RPMI8226 (cell line): ENCODE measurements at regions not wholly inside any gene's neighbourhood (a gene's known extent, or its start where the extent isn't known, plus 50 kb on each side); places are given as distances from the start of the nearest gene placed in this dataset.
"Not testable (repeated sequence)": the region's sequence is repeated elsewhere in the genome, so short reads cannot be mapped to it uniquely, and the experiment has no call there.

Experiments used
- DNase-seq: peaks from one replicate; pipeline ENCODE4 v3.0.0-alpha.2; 2015

GRCh38 chr14:86305058-86305457 is 775.1 kb downstream of the FLRT2 start:
- DNase-seq = no peak

- peak; percentile 64 for DNase-seq
These were observed 770.0 kb downstream of the FLRT2 start for GRCh38 chr14:86299994-86300393.

- DNase-seq = no peak
These were observed 766.2 kb downstream of the FLRT2 start for GRCh38 chr14:86296173-86296572.

GRCh38 chr14:86288336-86288735 is 758.4 kb downstream of the FLRT2 start:
- no peak for DNase-seq

GRCh38 chr14:86279405-86279804 is 749.5 kb downstream of the FLRT2 start:
- DNase-seq = no peak

- no peak for DNase-seq
These were observed 728.0 kb downstream of the FLRT2 start for GRCh38 chr14:86257973-86258372.

GRCh38 chr14:86243158-86243557 is 713.2 kb downstream of the FLRT2 start:
- DNase-seq = peak; percentile 51

GRCh38 chr14:86237733-86238132 is 707.8 kb downstream of the FLRT2 start:
- DNase-seq = peak; percentile 43

- DNase-seq = no peak
These were observed 691.8 kb downstream of the FLRT2 start for GRCh38 chr14:86221755-86222154.

GRCh38 chr14:86221000-86221399 is 691.1 kb downstream of the FLRT2 start:
- DNase-seq = peak; percentile 14

GRCh38 chr14:86217523-86217922 is 687.6 kb downstream of the FLRT2 start:
- DNase-seq = no peak

- peak; percentile 33 for DNase-seq
These were observed 673.9 kb downstream of the FLRT2 start for GRCh38 chr14:86203843-86204242.

GRCh38 chr14:86196471-86196870 is 666.5 kb downstream of the FLRT2 start:
- peak; percentile 73 for DNase-seq

- no peak for DNase-seq
These were observed 663.8 kb downstream of the FLRT2 start for GRCh38 chr14:86193756-86194155.

GRCh38 chr14:86179980-86180379 is 650.0 kb downstream of the FLRT2 start:
- DNase-seq = no peak

- no peak for DNase-seq
These were observed 638.4 kb downstream of the FLRT2 start for GRCh38 chr14:86168371-86168770.

GRCh38 chr14:86166541-86166940 is 636.6 kb downstream of the FLRT2 start:
- peak; percentile 47 for DNase-seq

- no peak for DNase-seq
These were observed 623.5 kb downstream of the FLRT2 start for GRCh38 chr14:86153480-86153879.

GRCh38 chr14:86143248-86143647 is 613.3 kb downstream of the FLRT2 start:
- no peak for DNase-seq

GRCh38 chr14:86141966-86142365 is 612.0 kb downstream of the FLRT2 start:
- DNase-seq = no peak

- no peak for DNase-seq
These were observed 599.5 kb downstream of the FLRT2 start for GRCh38 chr14:86129426-86129825.

- peak; percentile 3 for DNase-seq
These were observed 594.4 kb downstream of the FLRT2 start for GRCh38 chr14:86124328-86124727.

GRCh38 chr14:86115972-86116371 is 586.0 kb downstream of the FLRT2 start:
- no peak for DNase-seq

GRCh38 chr14:86110871-86111270 is 580.9 kb downstream of the FLRT2 start:
- not testable (repeated sequence) for DNase-seq

- no peak for DNase-seq
These were observed 574.8 kb downstream of the FLRT2 start for GRCh38 chr14:86104691-86105265.

GRCh38 chr14:86094512-86094911 is 564.6 kb downstream of the FLRT2 start:
- DNase-seq = no peak
